ENCODE measurements at regions not wholly inside any gene's neighbourhood (a gene's known extent, or its start where the extent isn't known, plus 50 kb on each side); places are given as distances from the start of the nearest gene placed in this dataset.
"Not testable (repeated sequence)": the region's sequence is repeated elsewhere in the genome, so short reads cannot be mapped to it uniquely, and the experiment has no call there.

DNA sequence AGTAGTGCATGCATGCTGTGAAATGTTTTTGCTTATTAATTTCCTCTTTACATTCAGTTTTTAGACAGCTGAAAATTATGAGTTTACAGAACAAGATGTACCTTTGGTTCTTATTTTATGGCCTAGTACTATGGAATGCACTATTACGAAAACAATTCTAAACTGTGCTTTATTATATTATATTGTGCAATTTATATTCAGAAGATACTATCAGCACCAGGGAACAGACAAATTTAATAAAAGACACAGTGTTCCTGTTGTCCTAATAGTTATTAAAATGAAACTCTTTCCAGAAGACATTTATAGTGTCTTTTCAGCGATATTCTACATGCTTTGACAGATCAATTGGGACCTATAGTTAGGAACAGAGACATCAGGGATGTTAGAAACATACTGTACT is 427.3 kb downstream of the BTG1 start:
- Mint-ChIP-seq H3K36me3 (ENCODE audit: low read depth) (no peaks in the 10 kb centered on the region), H3K4me3 (no peak overlapping the region), H3K9me3 (no peaks in the 10 kb centered on the region), H3K4me1 (ENCODE audit: low read depth) (peaks cover 5% of the 10 kb centered on the region), H3K27ac (no peak overlapping the region), H3K27me3 (ENCODE audit: insufficient read depth) (no peaks in the 10 kb centered on the region)
- no peak for DNase-seq (ENCODE audit: low spot score)
- intact Hi-C loops (cut with micrococcal nuclease) = no loop called here

DNA sequence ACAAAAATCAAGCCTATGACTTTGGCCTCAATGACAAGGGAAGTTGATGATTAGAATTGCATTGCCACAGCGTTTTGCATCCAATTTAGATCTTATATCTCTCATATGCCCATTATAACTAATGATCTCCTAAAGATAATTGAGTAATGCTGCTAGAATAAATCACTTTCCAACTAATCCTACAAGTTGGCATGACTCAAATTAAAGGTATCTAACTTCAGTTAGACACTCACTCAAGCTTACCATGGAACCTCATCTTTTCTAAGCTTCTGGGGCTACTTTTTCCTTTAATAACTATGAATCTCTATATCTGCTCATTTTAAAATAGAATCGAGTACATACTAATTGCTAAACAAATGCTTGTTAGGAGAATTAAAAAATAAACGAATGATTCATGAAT is 427.8 kb downstream of the BTG1 start:
- intact Hi-C loops (cut with micrococcal nuclease) = no loop called here
- peaks cover 4% of the 10 kb centered on the region for H3K9me3 Mint-ChIP-seq
- H3K27me3 Mint-ChIP-seq (ENCODE audit: insufficient read depth) = no peaks in the 10 kb centered on the region
- H3K36me3 Mint-ChIP-seq (ENCODE audit: low read depth) = no peaks in the 10 kb centered on the region
- no peak overlapping the region for H3K27ac Mint-ChIP-seq
- no peak overlapping the region for H3K4me3 Mint-ChIP-seq
- H3K4me1 Mint-ChIP-seq (ENCODE audit: low read depth) = peaks cover 5% of the 10 kb centered on the region
- no peak for DNase-seq (ENCODE audit: low spot score)

DNA sequence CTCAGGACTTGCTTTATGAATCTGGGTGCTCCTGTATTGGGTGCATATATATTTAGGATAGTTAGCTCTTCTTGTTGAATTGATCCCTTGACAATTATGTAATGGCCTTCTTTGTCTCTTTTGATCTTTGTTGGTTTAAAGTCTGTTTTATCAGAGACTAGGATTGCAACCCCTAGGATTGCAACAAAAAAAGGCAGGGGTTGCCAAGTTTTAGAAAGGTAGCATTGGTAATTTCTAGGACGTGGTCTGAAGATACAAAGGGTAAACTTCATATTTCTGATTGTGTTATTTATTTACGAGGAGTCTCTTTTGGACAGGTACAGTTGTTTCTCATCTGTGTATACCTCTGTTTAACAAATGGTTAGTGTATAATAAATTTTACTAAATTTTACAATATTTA is 433.7 kb downstream of the BTG1 start:
- H3K36me3 Mint-ChIP-seq (ENCODE audit: low read depth); H3K27ac Mint-ChIP-seq; intact Hi-C loops (cut with micrococcal nuclease); H3K4me3 Mint-ChIP-seq; H3K9me3 Mint-ChIP-seq; H3K27me3 Mint-ChIP-seq (ENCODE audit: insufficient read depth); DNase-seq (ENCODE audit: low spot score); H3K4me1 Mint-ChIP-seq (ENCODE audit: low read depth): not testable (repeated sequence)

DNA sequence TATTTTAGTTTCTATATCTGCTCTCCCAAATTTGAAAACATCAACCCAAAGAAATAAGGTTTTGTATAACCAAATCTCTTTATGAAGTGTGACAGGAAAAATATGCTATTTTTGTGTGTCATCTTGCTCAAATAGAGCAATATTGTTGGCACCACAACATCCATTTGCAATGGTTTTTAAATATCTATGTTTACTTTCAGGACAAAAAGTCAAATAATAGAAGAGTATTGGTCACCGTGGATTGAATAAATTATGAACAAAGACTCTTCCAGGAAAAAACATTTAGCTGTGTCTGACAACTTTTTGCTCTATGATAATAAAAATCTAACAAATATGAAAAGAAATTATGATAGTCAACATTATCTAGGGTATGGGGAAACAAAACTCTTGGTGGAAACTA is 439.2 kb downstream of the BTG1 start:
- no peak for DNase-seq (ENCODE audit: low spot score)
- intact Hi-C loops (cut with micrococcal nuclease) = no loop called here
- no peak overlapping the region for H3K4me3 Mint-ChIP-seq
- no peak overlapping the region for H3K27ac Mint-ChIP-seq
- no peaks in the 10 kb centered on the region for H3K4me1 Mint-ChIP-seq (ENCODE audit: low read depth)
- H3K27me3 Mint-ChIP-seq (ENCODE audit: insufficient read depth) = no peaks in the 10 kb centered on the region
- no peaks in the 10 kb centered on the region for H3K36me3 Mint-ChIP-seq (ENCODE audit: low read depth)
- no peaks in the 10 kb centered on the region for H3K9me3 Mint-ChIP-seq

DNA sequence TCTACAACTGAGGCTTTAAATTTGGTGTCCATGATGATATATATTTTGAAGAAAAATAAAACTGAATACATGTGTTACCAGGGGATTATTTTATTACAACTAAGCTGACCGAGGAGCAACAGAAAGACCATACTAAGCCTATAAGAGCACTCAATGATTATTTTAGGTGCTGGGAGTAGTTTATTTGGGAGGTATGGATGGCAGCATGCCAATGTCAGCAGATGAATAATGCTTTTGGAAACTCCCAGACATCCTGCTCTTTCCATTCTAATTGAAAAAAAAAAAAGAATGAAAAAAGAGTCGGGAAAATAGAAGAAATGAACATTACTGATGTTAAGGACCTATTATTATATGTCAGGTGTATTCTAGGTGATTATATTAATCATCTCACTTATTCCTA is 441.2 kb downstream of the BTG1 start:
- Mint-ChIP-seq H3K4me1 (ENCODE audit: low read depth) (no peaks in the 10 kb centered on the region), H3K9me3 (no peaks in the 10 kb centered on the region), H3K27me3 (ENCODE audit: insufficient read depth) (no peaks in the 10 kb centered on the region), H3K36me3 (ENCODE audit: low read depth) (no peaks in the 10 kb centered on the region), H3K4me3 (no peak overlapping the region), H3K27ac (no peak overlapping the region)
- intact Hi-C loops (cut with micrococcal nuclease) = no loop called here
- DNase-seq (ENCODE audit: low spot score) = no peak

DNA sequence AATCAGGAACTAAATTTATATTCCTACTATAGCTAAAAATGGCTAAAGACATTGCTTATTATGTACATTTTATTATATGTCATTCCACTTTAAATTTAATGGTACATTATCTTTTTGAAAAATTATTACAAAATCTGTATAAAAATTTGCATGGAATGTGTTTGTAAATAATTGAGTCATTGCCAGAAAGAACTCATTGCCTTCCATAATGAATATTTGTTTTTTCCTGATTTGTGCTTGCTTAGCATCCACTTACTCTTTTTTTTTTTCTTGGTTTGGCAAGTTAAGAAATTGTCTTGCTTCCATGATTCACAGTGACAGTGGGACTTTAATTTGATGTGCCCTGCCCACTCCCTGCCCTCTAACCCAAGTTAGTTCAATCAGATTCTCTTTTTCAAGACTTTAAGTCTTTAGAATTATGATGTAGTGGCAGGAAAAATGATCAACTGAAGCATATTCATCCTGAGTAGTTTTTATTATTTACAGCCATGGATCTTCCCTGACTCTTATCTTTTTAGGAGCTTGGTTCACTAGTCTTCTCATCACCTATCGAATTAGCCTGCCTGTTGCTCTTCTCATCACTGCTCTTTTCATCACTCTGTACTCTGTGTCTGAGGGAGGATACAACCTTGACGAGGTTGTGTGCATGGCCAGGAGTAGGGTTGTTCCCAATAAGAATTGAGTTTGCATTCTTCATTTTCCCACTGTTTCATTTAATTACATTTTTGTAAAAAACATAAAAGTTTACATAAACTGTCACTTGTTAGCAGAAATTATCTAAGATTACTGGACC is 442.0 kb downstream of the BTG1 start:
- H3K4me3 Mint-ChIP-seq = no peak overlapping the region

DNA sequence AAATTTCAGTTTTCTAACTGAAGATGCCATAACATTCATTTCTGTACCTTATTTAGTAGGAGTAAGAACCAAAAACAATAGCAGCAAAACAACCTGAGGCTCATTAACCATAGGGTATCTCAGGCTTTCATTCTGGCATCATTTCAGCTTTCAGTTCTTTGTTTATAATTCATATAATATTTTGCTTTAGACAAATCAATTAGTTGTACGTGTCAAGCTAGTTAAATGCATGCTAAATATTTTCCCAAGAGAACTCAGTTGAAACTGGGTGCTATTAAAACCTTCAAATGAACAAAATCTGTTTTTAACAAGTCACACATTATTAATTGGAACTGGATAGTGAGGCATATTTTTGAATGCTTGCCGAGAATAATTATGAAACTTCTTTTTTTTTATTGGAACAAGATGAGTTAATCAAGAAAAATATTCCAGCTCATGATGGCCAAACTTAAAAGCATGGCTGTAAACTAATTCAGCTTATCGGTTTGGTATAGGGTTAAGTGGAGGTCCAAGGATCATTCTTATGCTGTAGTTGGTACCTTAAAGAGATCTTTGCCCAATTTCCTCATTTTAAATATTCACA is 442.7 kb downstream of the BTG1 start:
- intact Hi-C loops (cut with micrococcal nuclease) = no loop called here
- Mint-ChIP-seq H3K4me1 (ENCODE audit: low read depth) (no peaks in the 10 kb centered on the region), H3K27ac (no peak overlapping the region), H3K27me3 (ENCODE audit: insufficient read depth) (no peaks in the 10 kb centered on the region), H3K4me3 (no peak overlapping the region), H3K36me3 (ENCODE audit: low read depth) (no peaks in the 10 kb centered on the region), H3K9me3 (no peaks in the 10 kb centered on the region)
- no peak for DNase-seq (ENCODE audit: low spot score)

More for the DNA sequence above, 442.0 kb downstream of the BTG1 start:
- intact Hi-C loops (cut with micrococcal nuclease) = no loop called here
- Mint-ChIP-seq H3K9me3 (no peaks in the 10 kb centered on the region), H3K27ac (no peak overlapping the region), H3K36me3 (ENCODE audit: low read depth) (no peaks in the 10 kb centered on the region), H3K4me1 (ENCODE audit: low read depth) (no peaks in the 10 kb centered on the region), H3K27me3 (ENCODE audit: insufficient read depth) (no peaks in the 10 kb centered on the region)
- DNase-seq (ENCODE audit: low spot score) = no peak

DNA sequence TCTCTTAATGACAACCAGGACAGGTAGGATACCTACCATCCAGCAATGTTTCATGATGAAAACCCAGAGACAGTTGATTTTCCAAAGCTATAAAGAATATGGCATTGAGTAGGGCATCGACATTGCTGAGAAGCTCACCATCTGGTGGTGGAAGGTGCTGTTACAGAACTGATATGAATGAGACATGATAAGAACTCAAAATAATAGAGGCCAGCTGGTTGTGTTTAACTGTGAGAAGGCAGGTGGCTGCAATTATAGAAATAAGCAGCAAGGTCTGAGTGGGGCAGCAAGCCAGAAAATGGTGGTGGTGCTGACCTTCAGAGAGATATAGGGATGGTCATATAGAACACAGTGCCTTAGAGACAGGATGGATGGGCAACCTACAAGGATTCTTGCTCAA is 449.7 kb downstream of the BTG1 start:
- Mint-ChIP-seq H3K9me3 (peaks cover 11% of the 10 kb centered on the region), H3K27ac (no peak overlapping the region), H3K4me3 (no peak overlapping the region), H3K27me3 (ENCODE audit: insufficient read depth) (no peaks in the 10 kb centered on the region), H3K4me1 (ENCODE audit: low read depth) (no peaks in the 10 kb centered on the region), H3K36me3 (ENCODE audit: low read depth) (no peaks in the 10 kb centered on the region)
- no peak for DNase-seq (ENCODE audit: low spot score)
- intact Hi-C loops (cut with micrococcal nuclease) = no loop called here

DNA sequence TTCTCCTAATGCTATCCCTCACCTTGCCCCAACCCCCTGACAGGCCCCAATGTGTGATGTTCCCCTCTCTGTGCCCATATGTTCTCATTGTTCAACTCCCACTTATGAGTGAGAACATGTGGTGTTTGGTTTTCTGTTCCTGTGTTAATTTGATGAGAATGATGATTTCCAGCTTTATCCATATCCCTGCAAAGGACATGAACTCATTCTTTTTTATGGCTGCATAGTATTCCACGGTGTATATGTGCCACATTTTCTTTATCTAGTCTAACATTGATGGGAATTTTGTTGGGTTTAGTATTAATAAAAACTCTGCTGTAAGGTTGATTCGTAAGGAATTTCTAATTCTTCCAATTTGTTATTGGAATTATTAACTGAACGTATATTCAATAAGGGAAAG is 450.2 kb downstream of the BTG1 start:
- DNase-seq (ENCODE audit: low spot score); H3K36me3 Mint-ChIP-seq (ENCODE audit: low read depth); H3K27me3 Mint-ChIP-seq (ENCODE audit: insufficient read depth); H3K4me3 Mint-ChIP-seq; H3K4me1 Mint-ChIP-seq (ENCODE audit: low read depth); H3K27ac Mint-ChIP-seq; intact Hi-C loops (cut with micrococcal nuclease): not testable (repeated sequence)
- peaks cover 11% of the 10 kb centered on the region for H3K9me3 Mint-ChIP-seq

DNA sequence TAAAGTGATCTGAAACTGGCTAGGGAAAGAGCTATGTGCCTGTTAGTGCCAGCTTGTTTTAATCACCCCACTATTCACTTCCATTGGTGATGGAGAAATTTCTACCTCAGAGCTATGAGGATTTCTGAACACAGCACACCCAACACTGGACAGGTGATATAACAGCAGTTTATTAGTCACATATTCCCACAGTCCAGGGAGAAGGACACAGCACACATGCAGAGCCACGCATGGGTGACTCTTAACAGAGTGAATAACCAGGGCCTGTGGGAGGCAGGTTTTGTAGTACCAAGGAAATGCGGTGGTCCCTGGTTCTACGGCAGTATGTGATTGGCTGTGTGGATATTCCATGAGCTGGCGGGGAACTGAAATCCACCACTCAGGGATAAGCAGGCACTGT is 455.1 kb downstream of the BTG1 start:
- Mint-ChIP-seq H3K9me3 (peaks cover 2% of the 10 kb centered on the region), H3K36me3 (ENCODE audit: low read depth) (no peaks in the 10 kb centered on the region), H3K27ac (no peak overlapping the region), H3K4me1 (ENCODE audit: low read depth) (peaks cover 22% of the 10 kb centered on the region), H3K4me3 (no peak overlapping the region), H3K27me3 (ENCODE audit: insufficient read depth) (no peaks in the 10 kb centered on the region)
- no peak for DNase-seq (ENCODE audit: low spot score)
- intact Hi-C loops (cut with micrococcal nuclease) = no loop called here

DNA sequence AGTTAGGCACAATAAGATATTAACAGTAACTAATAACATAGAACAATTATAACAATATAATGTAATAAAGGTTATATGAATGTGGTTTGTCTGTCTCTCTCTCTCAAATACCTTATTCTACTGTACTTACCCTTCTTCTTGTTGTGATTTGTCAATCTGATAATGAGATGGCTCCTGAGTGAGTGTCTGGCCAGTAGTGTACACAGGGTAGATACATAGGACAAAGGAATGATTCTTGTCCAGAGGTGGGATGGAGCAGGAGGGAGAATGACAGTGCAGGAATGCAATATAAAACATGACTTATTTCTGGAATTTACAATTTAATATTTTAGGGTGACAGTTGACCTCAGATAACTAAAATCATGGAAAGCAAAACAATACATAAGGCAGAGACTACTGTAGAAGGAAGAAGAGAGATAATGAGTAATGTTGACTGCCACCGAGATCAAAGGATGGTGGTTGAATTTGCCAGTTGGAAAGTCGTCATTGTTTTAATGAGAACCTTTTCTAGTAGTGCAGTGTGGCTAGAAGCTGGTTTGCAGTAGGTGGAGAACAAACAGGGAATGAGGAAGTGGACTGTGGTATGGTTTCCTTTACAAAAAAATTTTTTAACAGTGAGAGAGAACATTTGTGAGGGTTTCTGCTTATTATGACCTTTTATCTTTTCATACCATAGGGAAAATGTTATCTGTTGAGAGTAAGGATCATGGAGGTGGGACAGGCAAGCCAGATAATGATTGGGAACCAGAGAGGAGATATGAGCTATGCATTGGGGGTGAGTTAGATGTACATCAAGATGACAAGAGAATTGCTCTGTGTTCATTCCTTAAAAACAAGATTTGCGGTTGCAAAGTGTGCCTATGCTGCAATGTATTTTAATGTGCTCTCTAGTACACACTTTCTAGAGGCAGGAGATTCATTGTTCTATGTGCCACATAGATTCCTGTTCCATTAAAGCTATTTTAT is 458.3 kb downstream of the BTG1 start:
- Mint-ChIP-seq H3K27me3 (ENCODE audit: insufficient read depth) (no peaks in the 10 kb centered on the region), H3K9me3 (no peaks in the 10 kb centered on the region), H3K36me3 (ENCODE audit: low read depth) (no peaks in the 10 kb centered on the region), H3K4me1 (ENCODE audit: low read depth) (peaks cover 22% of the 10 kb centered on the region), H3K27ac (peak overlapping the region; percentile 83), H3K4me3 (peak overlapping the region; percentile 54)
- intact Hi-C loops (cut with micrococcal nuclease) = loop anchor here (1.0 to 10.0 kb wide), 7 partner anchors 35 to 783 kb away; no protein-coding TSS in a partner anchor
- peak; percentile 2 for DNase-seq (ENCODE audit: low spot score)

DNA sequence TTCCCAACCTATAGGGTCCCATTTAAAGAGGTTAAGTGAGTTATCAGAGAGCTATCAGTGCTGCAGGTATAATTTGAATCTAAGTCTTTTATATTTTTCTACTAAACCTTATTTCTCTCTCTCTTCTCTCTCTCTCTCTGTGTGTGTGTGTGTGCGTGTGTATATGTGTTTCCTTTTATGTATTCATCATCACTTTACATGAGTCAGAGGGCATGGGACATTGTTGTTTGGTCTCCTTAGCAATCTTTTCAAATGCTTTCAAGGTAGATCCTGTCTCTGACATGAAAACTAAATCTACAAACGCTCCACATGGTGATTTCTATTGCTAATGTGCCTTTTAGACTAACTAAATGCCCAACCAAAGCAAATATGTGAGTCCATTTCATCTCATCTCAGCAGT is 459.7 kb downstream of the BTG1 start:
- Mint-ChIP-seq H3K27me3 (ENCODE audit: insufficient read depth) (no peaks in the 10 kb centered on the region), H3K4me1 (ENCODE audit: low read depth) (peaks cover 22% of the 10 kb centered on the region), H3K36me3 (ENCODE audit: low read depth) (no peaks in the 10 kb centered on the region), H3K27ac (no peak overlapping the region), H3K9me3 (no peaks in the 10 kb centered on the region), H3K4me3 (no peak overlapping the region)
- intact Hi-C loops (cut with micrococcal nuclease) = loop anchor here (5.0 to 10.0 kb wide), 3 partner anchors 91 to 716 kb away; no protein-coding TSS in a partner anchor
- DNase-seq (ENCODE audit: low spot score) = no peak

DNA sequence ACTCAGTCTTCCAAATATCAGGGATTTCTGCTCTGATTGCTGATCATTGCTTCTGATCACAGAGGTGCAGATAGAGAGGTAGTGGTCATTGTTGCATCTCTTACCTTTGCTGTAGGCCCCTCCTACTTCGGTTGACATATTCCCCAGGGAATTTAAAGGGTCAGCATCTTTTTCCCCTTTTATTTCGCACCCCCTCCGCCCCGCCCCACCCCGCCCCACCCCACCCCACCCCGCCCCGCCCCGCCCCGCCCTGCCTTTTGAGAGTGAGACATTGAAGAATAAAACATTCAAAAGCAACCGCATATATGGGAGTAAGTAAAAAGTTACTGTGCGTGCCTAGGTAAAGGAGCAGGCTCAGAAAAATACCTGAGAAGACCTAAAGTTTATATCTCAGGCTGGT is 463.9 kb downstream of the BTG1 start:
- Mint-ChIP-seq H3K9me3 (no peaks in the 10 kb centered on the region), H3K27ac (no peak overlapping the region), H3K36me3 (ENCODE audit: low read depth) (no peaks in the 10 kb centered on the region), H3K27me3 (ENCODE audit: insufficient read depth) (peaks cover 2% of the 10 kb centered on the region), H3K4me1 (ENCODE audit: low read depth) (peaks cover 9% of the 10 kb centered on the region), H3K4me3 (no peak overlapping the region)
- intact Hi-C loops (cut with micrococcal nuclease) = loop anchor here (10.0 kb wide), 1 partner anchor 533 kb away; no protein-coding TSS in a partner anchor
- DNase-seq (ENCODE audit: low spot score) = no peak

Data from activated T-helper 1 cell treated with anti-CD3 and anti-CD28 coated beads, Interleukin-12 subunit alpha, Interleukin-12 subunit beta, Interleukin-2, Interleukin-4 antibody, amounts not matched to agents 30 ng/mL and 10 ng/mL and 1 ng/mL, durations not matched to agents 14 hours and 24 hours and 36 hours (primary cell).